ENCODE measurements at regions not wholly inside any gene's neighbourhood (a gene's known extent, or its start where the extent isn't known, plus 50 kb on each side); places are given as distances from the start of the nearest gene placed in this dataset.

DNA sequence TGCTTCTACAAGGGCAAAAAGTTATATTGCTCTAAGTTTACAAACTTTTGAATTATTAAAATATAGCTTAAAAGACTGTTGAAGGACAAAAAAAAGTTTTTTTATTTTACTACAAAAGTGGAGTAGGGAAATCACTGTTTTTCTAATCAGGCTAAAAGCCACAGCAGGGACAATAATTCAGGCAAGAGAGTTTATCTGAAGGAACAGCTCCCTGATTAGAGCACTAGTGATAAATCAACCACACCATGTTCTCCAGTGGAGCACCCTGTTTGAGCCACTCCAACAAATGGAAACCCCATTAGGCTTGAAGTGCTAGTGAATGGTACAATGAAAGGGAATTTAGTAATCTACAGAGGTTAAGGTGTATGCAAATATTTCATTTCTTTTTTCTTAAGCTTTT, 357.1 kb downstream of the SEMA3D start:
- H3K9ac ChIP-seq (ENCODE audit: low read length) = no peak overlapping the region
- H3K4me3 ChIP-seq (ENCODE audit: low read length) = no peak overlapping the region
- TF ChIP-seq EZH2phosphoT487 (IDR thresholded peaks at IDR 0.05; ENCODE audit: low read depth) = no peak
- TF ChIP-seq, protein P1, sequence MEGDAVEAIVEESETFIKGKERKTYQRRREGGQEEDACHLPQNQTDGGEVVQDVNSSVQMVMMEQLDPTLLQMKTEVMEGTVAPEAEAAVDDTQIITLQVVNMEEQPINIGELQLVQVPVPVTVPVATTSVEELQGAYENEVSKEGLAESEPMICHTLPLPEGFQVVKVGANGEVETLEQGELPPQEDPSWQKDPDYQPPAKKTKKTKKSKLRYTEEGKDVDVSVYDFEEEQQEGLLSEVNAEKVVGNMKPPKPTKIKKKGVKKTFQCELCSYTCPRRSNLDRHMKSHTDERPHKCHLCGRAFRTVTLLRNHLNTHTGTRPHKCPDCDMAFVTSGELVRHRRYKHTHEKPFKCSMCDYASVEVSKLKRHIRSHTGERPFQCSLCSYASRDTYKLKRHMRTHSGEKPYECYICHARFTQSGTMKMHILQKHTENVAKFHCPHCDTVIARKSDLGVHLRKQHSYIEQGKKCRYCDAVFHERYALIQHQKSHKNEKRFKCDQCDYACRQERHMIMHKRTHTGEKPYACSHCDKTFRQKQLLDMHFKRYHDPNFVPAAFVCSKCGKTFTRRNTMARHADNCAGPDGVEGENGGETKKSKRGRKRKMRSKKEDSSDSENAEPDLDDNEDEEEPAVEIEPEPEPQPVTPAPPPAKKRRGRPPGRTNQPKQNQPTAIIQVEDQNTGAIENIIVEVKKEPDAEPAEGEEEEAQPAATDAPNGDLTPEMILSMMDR (IDR thresholded peaks at IDR 0.05; ENCODE audit: low read depth, low read length) = no peak
- no peaks in the 10 kb centered on the region for H3K79me2 ChIP-seq (ENCODE audit: low read length)
- H3K4me1 ChIP-seq (ENCODE audit: low read length) = no peaks in the 10 kb centered on the region
- no peak overlapping the region for H3K27ac ChIP-seq (ENCODE audit: low read length)
- no peak overlapping the region for H2AFZ ChIP-seq (ENCODE audit: low read depth, low read length)
- no peaks in the 10 kb centered on the region for H3K27me3 ChIP-seq (ENCODE audit: low read depth, low read length)
- no peaks in the 10 kb centered on the region for H4K20me1 ChIP-seq (ENCODE audit: insufficient read depth, low read length)
- H3K9me3 ChIP-seq (ENCODE audit: insufficient read depth, low read length) = no peaks in the 10 kb centered on the region
- no peak overlapping the region for H3K4me2 ChIP-seq (ENCODE audit: low read length)
- no peaks in the 10 kb centered on the region for H3K36me3 ChIP-seq (replicated peaks; ENCODE audit: low read depth, low read length)

DNA sequence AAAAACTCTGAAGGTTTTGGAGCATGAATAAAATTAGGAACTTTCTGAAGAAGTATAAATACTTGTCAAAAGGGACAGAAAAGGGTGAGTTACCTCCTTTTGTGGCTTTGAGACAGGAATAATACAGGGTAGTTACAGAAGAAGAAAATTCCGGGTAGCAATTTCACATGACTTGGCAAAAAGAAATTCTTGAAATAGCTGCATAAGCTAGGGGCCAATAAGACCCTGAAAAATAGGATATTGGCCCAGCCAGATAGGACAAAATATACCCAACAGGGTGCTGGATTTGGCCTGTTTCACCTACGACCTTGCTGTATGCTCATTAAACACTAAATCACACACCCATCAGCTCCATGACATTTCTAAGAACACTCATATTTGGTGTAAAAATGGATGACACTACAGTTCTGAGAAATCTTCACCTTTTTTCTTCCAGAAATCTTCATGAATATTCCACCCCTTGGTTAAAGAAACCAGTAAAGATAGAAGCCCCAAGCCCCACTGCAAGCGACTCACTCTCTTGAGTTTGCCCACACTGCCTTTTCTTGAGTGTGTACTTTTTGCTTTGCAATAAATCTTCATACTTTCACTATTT, 362.7 kb downstream of the SEMA3D start:
- Histone ChIP-seq H3K27ac (ENCODE audit: low read length) (no peak overlapping the region), H3K4me3 (ENCODE audit: low read length) (no peak overlapping the region), H2AFZ (ENCODE audit: low read depth, low read length) (no peak overlapping the region), H3K79me2 (ENCODE audit: low read length) (no peaks in the 10 kb centered on the region), H3K4me1 (ENCODE audit: low read length) (no peaks in the 10 kb centered on the region), H4K20me1 (ENCODE audit: insufficient read depth, low read length) (no peaks in the 10 kb centered on the region), H3K36me3 (replicated peaks; ENCODE audit: low read depth, low read length) (no peaks in the 10 kb centered on the region), H3K4me2 (ENCODE audit: low read length) (no peak overlapping the region), H3K9ac (ENCODE audit: low read length) (no peak overlapping the region), H3K27me3 (ENCODE audit: low read depth, low read length) (no peaks in the 10 kb centered on the region), H3K9me3 (ENCODE audit: insufficient read depth, low read length) (no peaks in the 10 kb centered on the region)
- no peak for TF ChIP-seq EZH2phosphoT487 (IDR thresholded peaks at IDR 0.05; ENCODE audit: low read depth)
- TF ChIP-seq, protein P1 (IDR thresholded peaks at IDR 0.05; ENCODE audit: low read depth, low read length) = no peak

DNA sequence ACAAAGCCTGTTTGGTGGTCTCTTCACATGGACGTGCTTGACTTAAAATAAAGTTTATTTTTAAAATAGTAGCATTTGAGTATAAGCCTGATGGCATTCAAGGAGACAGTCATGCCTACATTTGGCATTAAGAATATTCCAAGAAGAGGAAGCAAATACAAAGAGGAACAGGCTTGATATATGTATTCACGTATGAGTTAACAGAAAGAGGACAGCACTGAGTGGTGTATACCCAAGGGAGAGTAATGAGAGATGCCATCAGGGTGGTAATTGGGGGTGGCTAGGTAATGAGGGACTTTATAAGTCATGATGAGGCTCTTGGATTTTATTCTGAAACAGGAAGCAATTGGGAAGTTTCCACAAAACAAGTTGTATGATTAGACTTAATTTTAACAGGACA, 363.3 kb downstream of the SEMA3D start:
- Histone ChIP-seq H3K4me3 (ENCODE audit: low read length) (no peak overlapping the region), H3K9ac (ENCODE audit: low read length) (no peak overlapping the region), H3K36me3 (replicated peaks; ENCODE audit: low read depth, low read length) (no peaks in the 10 kb centered on the region), H4K20me1 (ENCODE audit: insufficient read depth, low read length) (no peaks in the 10 kb centered on the region), H3K27ac (ENCODE audit: low read length) (no peak overlapping the region), H3K4me1 (ENCODE audit: low read length) (no peaks in the 10 kb centered on the region), H3K9me3 (ENCODE audit: insufficient read depth, low read length) (no peaks in the 10 kb centered on the region), H2AFZ (ENCODE audit: low read depth, low read length) (no peak overlapping the region), H3K27me3 (ENCODE audit: low read depth, low read length) (no peaks in the 10 kb centered on the region), H3K4me2 (ENCODE audit: low read length) (no peak overlapping the region), H3K79me2 (ENCODE audit: low read length) (no peaks in the 10 kb centered on the region)
- no peak for TF ChIP-seq EZH2phosphoT487 (IDR thresholded peaks at IDR 0.05; ENCODE audit: low read depth)
- TF ChIP-seq, protein P1 (IDR thresholded peaks at IDR 0.05; ENCODE audit: low read depth, low read length) = no peak

DNA sequence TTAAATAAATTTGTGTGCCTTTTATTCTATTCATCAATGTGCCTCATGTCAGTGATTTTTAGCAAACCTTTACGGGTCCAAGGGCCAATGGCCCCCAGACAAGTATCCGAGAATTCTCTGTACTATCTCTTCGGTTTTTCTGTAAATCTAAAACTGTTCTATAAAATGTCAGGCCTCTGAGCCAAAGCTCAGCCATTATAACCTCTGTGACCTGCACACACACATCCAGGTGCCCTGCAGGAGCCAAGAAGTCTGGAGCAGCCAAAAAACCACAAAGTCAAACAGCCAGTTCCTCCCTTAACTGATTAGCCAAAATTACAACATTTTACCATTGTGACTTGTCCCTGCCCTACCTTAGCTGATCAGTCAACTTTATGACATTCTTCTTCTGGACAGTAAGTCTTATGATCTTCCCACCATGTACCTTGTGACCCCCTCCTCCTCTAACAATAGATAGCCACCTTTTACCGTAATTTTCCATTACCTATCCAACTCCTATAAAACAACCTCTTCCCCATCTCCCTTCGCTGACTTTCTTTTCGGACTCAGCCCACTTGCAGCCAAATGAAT, 363.8 kb downstream of the SEMA3D start:
- Histone ChIP-seq H3K4me1 (ENCODE audit: low read length) (no peaks in the 10 kb centered on the region), H3K27me3 (ENCODE audit: low read depth, low read length) (no peaks in the 10 kb centered on the region), H3K4me3 (ENCODE audit: low read length) (no peak overlapping the region), H4K20me1 (ENCODE audit: insufficient read depth, low read length) (no peaks in the 10 kb centered on the region), H3K36me3 (replicated peaks; ENCODE audit: low read depth, low read length) (no peaks in the 10 kb centered on the region), H3K27ac (ENCODE audit: low read length) (no peak overlapping the region), H3K9ac (ENCODE audit: low read length) (no peak overlapping the region), H3K79me2 (ENCODE audit: low read length) (no peaks in the 10 kb centered on the region), H3K4me2 (ENCODE audit: low read length) (no peak overlapping the region), H3K9me3 (ENCODE audit: insufficient read depth, low read length) (no peaks in the 10 kb centered on the region), H2AFZ (ENCODE audit: low read depth, low read length) (no peak overlapping the region)
- no peak for TF ChIP-seq EZH2phosphoT487 (IDR thresholded peaks at IDR 0.05; ENCODE audit: low read depth)
- TF ChIP-seq, protein P1 (IDR thresholded peaks at IDR 0.05; ENCODE audit: low read depth, low read length) = no peak

All from OCI-LY3 (cell line).